GM19351 (cell line): ENCODE measurements at regions not wholly inside any gene's neighbourhood (a gene's known extent, or its start where the extent isn't known, plus 50 kb on each side); places are given as distances from the start of the nearest gene placed in this dataset.

Experiments
- ATAC-seq: cut with Tn5 transposase; IDR thresholded peaks from one replicate; pipeline ENCODE4 v1.9.1; 2021; ENCODE audit warnings: mild to moderate bottlenecking, moderate library complexity; ENCODE audit not compliant: unreplicated experiment

DNA sequence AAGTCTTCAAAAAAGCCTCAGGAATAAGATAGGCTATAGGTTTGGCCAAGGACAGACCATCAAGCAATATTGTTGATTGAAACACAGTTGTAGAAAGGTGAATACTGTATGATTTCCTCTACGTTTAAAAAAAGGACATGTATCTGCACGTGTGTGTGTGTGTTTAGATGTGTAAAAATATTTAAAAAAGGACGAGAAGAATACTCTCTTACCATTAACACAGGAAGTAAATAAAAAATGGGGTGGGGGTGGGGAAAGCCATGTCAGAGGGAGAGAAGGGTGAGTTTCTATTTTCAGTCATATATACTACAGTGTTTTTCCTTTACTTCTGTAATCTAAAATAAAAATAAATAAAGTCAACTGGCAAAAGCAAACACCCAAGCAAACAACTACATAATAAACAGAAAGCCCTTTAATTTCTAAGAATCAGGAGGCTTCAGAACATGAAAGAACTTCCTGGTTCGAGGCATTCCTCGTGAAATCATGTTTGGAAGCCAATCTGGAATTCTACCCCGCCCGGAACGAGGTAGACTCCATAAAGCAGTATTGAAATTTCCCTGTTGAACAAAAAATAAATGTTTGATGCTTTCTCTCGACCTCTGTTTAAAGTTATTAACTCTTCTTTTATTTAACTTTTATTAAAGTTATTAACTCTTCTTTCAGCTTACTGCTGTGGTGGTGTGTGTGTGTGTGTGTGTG lies 158.1 kb upstream of the ZNF217 start:
- no peak for ATAC-seq

DNA sequence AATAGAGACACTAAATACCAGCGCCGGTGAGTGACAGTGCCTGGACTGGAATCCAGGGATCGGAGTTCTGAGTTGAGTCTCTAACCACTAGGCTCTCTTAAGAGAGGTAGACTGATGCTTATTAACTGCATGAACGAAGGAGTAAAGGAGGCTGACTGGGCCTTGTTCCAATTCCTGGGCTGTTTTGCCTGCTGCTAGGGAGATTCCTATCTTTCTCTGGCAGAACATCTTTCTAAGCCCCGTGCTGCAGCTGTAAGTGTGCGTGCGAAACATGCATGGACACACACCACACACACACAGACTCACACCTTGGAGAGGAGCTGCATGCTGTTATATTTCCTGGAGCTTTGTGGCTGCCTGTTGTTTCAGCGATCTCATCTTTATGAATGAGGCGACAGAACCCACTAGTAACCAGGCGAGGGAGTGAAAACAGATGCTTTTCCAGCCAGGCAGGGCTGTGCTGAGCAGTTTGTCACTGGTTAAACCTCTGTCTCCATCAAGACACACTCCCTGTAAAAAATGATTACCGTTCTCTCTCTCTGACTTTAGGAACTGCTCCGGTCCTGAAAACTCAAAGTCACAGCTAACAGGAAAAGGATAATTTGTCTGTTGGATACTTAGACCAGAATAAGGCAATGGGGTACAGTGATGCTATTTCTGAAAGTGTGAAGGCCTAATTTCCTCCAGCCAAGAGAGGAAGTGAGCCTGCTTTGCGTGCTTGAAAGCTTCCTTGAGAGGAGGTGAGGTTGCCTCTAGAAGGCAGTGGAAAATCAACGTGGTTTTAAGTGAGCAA lies 157.4 kb upstream of the ZNF217 start:
- peak; percentile 78 for ATAC-seq

DNA sequence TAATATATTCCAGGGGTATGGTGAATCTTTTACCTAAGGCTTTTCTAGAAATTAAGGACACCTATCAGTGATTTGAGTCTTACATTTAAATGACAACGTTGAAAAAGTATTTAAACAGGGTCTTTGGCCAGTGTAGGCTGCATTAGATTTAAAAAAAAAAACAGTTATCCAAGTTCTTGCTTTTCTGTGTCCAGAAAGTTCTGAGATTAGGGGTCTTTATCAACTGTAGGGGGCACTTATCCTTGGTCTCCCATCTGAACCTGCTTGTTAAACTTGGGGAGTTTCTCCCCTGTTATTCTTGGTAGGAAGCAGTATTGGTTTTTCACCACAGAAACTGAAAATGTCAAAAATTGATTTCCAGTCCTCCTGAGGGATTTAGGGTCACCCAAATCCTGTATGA lies 155.9 kb upstream of the ZNF217 start:
- ATAC-seq: no peak

DNA sequence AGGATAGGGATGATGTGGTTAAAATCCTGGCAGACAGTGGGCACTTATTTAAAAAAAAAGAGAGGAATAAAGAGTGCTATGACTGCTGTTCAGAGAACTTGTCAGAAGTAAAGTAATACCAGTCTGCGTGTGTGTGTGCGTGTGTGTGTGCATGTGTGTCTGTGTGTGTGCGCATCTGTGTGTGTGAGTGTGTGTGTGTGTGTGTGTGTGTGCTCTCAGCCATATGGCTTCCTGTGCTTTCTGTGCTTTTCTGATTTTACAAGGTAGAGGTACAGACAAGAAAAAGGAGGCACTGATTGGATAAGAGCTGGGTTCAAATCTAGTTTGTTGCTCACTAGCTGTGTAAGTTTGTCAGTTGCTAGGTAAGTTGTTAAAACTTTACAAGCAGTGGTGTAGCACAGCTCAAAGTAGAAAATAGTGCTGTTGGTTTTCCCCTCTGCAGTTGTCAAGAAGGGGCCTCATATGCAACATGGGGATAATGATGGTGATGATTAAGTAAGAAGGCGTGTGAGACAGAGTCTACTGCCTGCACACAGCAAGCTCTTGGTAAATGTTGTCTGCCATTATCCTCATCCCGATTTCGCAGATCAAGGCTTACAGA lies 155.3 kb upstream of the ZNF217 start:
- ATAC-seq: no peak

DNA sequence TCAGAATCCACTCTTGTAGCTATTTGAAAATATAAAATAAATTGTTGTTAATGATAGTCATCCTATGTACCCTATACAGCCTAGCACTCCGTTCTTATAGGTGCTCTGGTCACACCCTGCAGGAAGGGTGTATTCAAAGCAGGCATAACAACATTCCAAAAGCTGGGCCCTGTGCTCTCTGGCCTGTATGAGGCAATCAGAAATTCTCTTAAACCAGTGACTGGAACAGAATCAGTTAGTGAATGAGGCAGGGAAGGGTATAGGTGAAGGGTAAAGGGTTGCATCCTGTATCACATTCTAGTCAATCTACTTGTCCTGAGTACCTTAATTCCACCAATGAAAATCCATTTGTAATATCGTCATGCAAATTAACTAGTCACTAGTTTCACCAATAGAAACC lies 154.5 kb upstream of the ZNF217 start:
- no peak for ATAC-seq

DNA sequence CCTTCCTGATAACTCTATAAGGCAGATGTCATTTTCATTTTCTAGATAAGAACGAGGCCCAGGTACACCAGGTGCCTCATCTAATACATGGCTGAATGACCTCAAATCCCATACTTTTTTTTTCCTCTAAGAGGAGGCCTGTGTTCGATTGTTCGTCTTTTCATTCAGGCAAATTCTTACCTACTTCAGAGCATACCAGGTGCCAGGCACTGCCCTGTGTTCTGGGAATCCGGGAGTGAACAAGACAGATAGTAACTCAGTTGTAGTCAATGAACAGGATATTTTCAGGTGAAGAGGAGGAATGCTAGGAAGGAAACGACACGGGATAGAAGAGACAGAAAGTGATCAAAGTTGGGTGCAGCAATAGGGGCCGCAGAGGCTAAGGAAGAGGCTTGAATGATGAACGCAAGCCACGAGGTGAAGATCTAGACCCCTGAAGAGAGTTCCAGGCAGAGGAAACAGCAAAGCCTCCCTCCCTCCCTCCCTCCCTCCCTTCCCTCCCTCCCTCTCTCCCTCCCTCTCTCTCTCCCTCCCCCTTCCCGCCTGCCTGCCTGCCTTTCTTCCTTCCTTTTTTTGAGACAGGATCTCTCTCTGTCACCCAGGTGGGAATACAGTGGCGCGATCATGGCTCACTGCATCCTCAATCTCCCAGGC lies 150.1 kb upstream of the ZNF217 start:
- no peak for ATAC-seq

DNA sequence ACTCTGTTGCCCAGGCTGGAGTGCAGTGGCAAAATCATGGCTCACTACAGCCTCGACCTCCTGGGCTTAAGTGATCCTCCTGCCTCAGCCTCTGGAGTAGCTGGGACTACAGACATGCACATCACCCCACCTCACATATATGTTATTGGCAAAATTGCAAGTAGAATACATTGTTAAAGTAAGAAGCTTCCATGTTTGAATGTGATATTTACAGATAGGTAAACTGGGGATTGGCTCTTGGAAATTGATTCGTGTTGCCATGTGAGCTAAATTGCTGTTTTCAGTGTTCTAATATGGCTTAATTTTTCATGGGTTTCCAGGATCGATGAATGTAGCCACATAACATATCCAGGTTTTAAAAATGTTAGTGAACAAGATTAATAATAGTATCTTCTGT lies 149.0 kb upstream of the ZNF217 start:
- ATAC-seq: no peak

DNA sequence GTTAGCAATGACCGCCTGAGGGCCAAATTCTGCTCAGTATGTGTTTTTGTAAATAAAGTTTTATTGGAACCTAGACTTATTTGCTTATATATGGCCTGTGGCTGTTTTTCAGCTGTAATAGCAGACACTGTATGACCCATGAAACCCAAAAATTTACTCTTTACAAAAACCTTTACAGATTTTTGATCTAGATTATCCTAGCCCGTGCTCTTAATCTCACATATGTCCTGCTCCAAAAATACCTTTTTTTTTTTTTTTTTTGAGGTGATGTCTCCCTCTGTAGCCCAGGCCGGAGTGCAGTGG lies 148.0 kb upstream of the ZNF217 start:
- ATAC-seq: no peak

DNA sequence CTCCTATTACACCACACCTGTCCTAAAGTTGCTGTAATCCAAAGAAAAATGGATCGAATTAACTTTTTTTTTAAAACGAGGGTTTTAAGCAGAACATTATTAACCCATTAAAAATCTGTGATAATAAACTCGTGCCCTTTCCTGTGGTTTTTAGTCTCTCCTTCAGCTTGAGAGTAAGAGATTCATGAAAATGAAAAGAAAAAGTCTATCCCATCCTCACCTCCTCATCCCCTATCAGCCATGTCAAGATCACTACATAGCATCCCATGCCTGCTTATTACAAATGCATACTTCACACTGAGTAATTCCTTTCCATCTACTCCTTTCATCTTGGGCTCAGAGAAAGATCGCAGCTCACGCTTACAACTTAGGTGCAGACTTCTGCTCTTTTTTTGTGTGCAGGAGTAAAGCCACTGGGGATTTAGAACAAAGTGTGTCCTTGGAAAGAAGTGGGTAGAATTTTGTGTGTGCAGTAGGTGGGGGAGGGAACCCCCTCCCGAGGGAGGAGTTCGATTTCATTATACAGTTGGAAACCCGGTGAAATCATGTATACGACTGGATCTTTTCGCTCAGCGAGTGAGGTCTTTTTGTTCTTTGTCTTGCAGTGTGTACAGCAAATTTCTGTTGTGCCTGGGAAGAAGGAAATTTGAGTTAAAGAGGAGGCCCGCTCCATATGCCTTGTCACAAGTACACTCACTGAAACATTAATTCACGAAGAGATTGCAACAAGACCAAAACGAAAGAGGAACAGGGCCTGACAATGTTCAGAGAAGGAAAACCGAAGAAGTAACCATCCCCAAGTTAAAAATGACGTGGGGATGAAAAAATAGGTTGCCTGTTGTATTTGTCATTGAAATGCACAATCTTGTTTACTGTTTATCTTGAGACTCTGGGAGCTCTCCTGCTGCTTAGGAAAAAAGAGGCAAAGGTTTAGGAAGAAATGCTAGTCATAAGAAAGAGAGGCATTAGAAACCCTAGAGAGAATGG lies 146.5 kb upstream of the ZNF217 start:
- ATAC-seq: peak; percentile 38

DNA sequence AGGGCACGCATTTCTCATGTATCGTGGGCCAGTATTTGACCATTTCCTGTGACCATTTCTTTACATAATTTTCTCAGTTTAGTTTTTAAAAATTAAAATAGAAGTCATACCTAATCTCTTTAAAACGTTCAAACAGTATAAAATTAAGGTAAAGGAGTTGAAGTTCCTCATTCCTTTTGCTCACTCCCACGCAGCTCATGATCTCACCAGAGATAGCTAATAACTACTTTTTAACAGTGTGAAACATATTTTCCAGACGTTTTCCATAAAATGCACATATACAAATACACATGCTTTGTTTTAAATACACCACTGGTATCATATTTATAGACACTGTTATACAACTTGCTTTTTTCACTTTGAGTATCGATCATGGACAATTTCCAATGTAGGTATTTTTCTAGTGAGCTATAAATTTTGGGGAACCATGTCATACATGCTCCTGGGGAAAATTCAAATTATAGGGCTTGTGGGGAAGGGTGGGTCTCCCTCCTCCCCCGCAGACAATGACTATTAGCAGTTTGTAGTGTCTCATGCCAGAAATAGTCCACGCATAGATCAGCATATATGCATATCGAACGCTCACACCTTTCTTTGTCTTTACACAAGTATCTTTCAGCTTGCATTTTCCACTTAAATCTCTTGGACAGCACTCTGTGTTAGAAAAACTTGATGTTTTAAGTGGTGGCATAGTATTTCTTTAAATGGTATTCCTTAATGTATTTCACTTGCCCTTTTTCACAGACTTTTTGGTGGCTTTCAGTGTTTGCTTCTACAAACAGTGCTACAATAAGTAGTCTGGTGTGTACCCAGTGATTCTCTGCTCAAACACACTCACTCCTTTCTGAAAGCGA lies 145.5 kb upstream of the ZNF217 start:
- ATAC-seq: peak; percentile 39

DNA sequence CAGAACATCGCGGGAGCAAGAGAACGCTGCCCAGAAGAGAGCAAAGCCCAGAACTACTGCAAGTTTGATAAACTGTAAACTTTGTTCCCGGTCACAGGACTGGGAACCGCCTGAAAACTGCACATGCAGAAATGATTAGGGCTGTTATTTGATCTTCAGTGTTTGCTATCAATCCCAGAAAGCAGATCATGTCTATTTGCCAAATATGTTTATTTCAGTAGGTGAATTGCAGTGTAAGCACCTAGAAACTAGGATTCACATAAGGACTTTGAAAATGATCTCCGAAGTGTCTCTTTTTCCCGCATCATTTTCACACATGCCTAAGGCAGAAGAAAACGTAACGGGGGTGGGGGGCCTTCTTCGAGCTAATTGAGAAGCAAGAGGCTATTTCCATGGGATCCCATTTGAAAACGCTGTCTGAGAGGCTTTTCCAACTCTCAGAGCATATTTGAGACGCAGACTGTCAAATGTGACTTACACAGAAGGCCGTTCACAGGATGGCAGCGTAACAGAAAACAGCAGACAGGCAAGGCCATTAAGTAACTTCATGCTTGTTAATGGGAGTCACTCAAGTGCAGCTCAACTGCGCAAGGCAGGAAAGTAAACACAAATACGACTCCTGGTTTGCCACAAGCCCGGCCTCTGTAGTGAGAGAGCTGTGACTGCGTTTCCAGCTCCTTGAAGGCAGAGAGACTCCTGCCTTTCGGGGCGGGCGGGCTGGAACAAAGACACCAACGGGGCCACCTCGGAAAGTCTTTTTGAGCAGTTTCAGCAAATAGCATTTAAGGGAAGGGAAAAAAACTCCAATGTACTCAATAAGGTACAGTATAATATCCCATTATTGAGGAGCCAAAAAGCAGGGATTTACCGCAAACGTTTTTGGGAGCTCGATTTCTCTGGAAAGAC lies 144.7 kb upstream of the ZNF217 start:
- ATAC-seq: no peak

DNA sequence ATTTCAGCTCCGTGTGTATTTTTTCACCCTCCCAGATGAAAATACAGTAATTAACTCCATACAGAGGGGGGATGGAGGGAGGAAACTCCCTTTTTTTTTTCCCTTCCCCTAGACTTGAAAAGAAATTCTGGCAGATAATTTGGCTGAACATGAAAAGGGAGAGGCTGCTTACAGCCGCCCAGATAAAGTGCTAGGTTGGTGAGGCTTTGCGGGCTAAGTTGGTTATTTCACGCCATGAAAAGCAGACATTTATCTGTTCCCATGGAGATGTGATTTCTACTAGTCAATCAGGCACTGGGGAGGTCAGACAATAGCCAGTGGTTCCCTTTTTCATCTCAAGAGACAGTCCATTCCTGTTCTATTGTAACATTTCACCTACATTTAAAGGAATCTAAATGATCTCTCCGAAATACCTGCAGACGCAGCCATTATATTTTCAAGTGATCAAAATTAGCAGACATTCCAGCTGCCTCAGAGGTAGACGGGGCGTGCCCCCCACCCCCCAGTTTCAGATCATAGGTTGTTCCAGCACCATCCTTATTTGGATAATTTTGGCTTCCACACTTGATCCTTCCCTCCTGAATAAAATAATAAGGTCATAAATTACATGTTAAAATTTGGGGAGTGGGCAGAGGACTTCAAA lies 143.9 kb upstream of the ZNF217 start:
- ATAC-seq: no peak

DNA sequence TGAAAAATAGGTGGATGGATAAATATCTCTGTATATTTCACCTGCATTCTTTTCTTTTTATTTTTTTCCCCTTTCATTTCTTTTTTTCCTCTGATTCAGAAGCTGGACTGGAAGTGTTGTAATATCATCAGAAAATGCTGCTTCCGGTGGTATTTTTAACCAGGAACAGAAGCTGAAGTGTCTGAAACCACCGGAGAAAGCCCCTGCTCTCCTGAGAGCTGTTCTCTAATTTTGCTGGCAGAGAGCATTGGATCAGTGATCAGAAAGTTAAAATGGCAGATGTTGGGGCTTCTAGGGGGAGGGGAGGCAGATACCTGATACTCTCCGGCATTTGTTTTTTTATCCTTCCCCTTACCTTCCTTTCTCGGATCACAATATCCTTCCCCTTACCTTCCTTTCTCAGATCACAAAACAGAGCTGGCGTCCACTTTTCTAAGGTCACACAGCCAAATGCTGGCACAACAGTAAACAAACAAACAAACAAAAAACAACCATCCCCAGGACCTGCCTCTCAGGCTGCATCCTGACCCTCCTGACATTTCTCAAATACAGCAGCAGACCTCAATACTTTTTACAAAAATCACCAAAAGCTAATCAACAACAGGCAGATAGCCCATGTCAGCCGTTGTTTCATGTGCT lies 143.2 kb upstream of the ZNF217 start:
- ATAC-seq: peak; percentile 30

DNA sequence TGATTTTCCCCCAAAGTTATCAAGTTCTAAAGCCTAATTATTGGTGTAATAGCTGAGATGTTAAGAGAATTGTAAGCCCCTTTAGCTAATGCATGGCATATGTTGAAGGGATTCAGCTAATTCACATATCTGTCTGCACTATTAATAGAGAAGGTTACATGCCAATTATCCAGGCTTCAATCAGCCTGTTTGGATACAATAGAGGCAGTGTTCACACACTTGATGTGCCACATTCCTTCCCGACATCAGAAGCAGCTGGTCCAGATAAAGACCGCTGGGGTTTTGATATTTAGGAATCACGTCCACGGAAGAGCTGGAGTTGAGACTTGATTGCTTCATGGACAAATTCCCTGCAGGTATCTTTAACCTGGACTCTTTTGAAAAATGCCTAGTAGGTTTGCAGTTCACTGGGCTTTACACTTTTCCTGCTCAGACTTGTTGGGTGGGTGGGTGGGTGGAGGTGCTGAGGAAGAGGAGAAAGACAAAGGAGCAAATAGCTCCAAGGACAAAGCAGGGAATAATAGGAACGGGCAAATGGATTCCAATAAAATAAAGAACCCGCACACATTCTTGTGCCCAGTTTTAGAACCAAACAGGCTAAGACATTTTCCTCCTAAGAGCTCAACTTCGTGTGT lies 142.6 kb upstream of the ZNF217 start:
- ATAC-seq: no peak

DNA sequence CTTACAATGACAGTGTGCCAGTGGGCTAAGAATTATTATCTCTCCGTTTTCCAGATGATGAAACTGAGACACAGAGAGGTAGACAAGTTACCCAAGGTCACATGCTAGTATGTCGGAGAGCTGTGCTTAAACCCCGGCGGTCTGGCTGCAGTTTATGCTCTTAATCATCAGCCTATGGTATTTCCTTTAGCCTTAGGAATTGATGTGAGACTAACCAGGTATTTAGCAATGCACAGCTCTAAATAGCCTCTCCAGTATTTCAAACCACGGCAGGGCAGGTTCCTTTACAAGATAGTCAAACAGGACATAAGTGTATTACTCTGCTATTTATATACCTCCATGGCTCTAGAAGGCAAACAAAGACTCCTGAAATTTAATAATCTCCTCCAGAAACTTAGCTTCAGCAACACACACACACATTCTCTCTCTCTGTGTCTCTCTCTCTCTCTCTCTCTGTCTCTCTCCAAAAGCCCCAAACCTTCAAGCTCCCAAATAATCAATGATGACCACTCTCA lies 142.0 kb upstream of the ZNF217 start:
- ATAC-seq: no peak

DNA sequence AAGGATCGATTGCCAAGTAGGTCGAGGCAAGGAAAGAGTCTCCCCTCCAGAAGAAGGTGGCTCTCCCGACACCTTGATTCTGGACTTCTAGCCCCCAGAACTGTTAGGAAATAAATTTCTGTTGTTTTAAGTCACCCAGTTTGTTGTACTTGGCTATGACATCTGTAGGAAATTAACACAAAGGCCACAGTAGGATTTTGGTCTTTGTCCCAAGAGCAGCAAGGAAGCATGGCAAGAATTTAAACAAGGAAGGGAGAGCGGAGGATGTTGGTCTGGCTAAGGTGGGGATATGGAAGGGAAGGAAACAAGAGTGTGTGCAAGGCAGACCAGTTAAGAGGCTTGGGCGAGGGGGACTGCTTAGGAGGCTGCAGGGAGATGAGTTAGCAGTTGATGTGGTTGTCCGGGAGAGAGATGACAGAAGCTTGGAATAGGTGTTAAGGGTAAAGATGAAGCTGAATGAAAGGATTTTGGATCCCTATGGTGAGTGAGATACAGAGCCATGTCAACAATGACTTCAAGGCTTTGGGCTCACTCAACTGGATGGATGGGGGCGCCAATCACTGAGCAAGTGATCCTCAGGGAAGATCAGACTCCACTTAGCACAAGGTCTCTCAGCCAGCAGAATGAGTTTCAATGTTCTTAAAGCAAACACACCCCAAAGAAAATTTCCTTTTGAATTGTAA lies 140.5 kb upstream of the ZNF217 start:
- no peak for ATAC-seq
